Sigmoid colon (tissue), 6 donors: ENCODE measurements at regions not wholly inside any gene's neighbourhood (a gene's known extent, or its start where the extent isn't known, plus 50 kb on each side); places are given as distances from the start of the nearest gene placed in this dataset.

ENCODE experiments used
- DNase-seq: peaks from one replicate; pipeline ENCODE4 v3.0.0-alpha.2; 2019
- H3K27ac ChIP-seq, 4 donors: fragments of 200-600 bp; sonication (generic); one replicate each; pipeline ENCODE4 v1.5.1; 2016 to 2019; ENCODE audit warnings: mild to moderate bottlenecking in 1 of 4
- H3K27me3 ChIP-seq, 3 donors: fragments of 200-600 bp; sonication (generic); one replicate each; pipeline ENCODE4 v1.5.1; 2019; ENCODE audit warnings: mild to moderate bottlenecking in 1 of 3
- H3K36me3 ChIP-seq, 4 donors: fragments of 200-600 bp; sonication (generic); one replicate each; pipeline ENCODE4 v1.5.1; 2016 to 2019
- H3K4me1 ChIP-seq, 4 donors: fragments of 200-600 bp; sonication (generic); one replicate each; pipeline ENCODE4 v1.5.1; 2017 to 2019
- H3K4me3 ChIP-seq, 4 donors: fragments of 200-600 bp; sonication (generic); one replicate each; pipeline ENCODE4 v1.5.1; 2017 to 2019; ENCODE audit warnings: mild to moderate bottlenecking in 2 of 4, moderate library complexity in 1 of 4
- H3K9me3 ChIP-seq, 4 donors: fragments of 200-600 bp in 3 of 4; sonication (generic) in 3 of 4; one replicate each; pipeline versions ENCODE4 v1.5.1 to v1.6.1; 2013 to 2019
- CTCF ChIP-seq, 4 experiments: fragments of 450-650 bp in 3 of 4; fragments of 200-600 bp in 1 of 4; IDR thresholded peaks; one replicate each; pipeline ENCODE4 v1.5.1; 2016 to 2019; ENCODE audit warnings: antibody characterized with exemption in 4 of 4, mild to moderate bottlenecking in 3 of 4, moderate library complexity in 2 of 4
- EP300 ChIP-seq, 4 donors: sonication (generic); formaldehyde crosslinking; IDR thresholded peaks; one replicate each; pipeline ENCODE4 v1.6.1; 2017; ENCODE audit warnings: antibody characterized with exemption in 4 of 4
- POLR2A ChIP-seq, 2 donors: fragments of 450-650 bp; IDR thresholded peaks; one replicate each; pipeline ENCODE4 v1.6.1; 2016; ENCODE audit warnings: antibody characterized with exemption in 2 of 2, mild to moderate bottlenecking in 2 of 2, moderate library complexity in 2 of 2
- POLR2AphosphoS5 ChIP-seq, 4 donors: sonication (generic); formaldehyde crosslinking; IDR thresholded peaks; one replicate each; pipeline ENCODE4 v1.6.1; 2017; ENCODE audit warnings: antibody characterized with exemption in 4 of 4
- WGBS, 2 donors: extraction: QIAGEN DNeasy Blood & Tissue Kit; methylation state at CpG; one replicate each; pipeline ENCODE4 v1.1.7; 2013; 5-methylcytosine and 5-hydroxymethylcytosine counted together
- intact Hi-C: fragments of 100-400 bp; cut with DNase I; formaldehyde crosslinking; loops from one replicate; pipeline ENCODE4 v1.15.1; 2023
- donor health status: healthy with polysubstance abuse.
- donor health status: healthy.

DNA sequence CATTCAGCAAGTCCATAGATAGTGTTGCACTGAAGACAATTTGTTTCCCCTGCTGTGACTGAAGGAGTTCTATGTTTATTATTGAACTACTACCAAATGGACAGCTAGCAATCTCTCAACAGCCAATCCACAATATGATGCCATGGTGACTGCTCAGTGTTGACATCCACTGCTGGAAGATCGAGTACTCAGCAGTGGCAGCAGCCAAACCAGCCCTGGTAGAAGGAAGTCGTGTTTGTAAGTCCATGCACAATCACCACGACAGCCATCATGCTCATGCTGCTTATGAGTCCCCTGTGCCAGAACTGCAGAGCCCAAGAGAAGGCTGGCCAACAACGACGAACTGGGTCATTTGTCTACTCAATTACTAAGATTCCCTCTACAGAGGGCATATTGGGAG lies 66.4 kb downstream of the OSR1 start:
- no peaks in the 10 kb centered on the region for H3K36me3 ChIP-seq
- no peaks in the 10 kb centered on the region for H3K4me1 ChIP-seq
- H3K27ac ChIP-seq: no peak overlapping the region
- H3K9me3 ChIP-seq: no peaks in the 10 kb centered on the region
- DNase-seq: no peak
- no peaks in the 10 kb centered on the region for H3K27me3 ChIP-seq
- H3K4me3 ChIP-seq: no peak overlapping the region
- TF ChIP-seq POLR2AphosphoS5 (IDR thresholded peaks at IDR 0.05): no peak
- TF ChIP-seq EP300 (IDR thresholded peaks at IDR 0.05): no peak
- TF ChIP-seq POLR2A (IDR thresholded peaks at IDR 0.05): no peak
- TF ChIP-seq CTCF (IDR thresholded peaks at IDR 0.05): no peak
- intact Hi-C loops: no loop called here
- WGBS, 2 donors: 92 to 93% methylated on average over 5 of the region's 5 CpGs

DNA sequence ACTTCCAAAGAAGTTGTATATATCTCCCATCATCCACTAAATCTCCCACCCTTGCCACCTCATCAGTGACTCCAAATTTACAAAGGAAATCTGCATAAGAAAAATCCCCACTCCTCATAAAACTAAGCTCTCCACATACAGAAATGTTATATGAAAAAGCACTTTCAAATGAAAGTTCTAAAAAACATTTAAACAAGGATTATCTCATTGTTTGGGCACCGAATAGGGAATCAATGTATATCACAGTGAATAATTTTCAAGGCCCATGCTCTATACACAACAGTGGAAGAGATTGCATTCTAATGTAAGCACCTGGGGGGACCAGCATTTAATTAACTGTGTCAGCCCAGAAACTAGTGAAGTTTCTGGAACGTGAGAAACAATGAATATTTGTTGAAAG lies 70.1 kb downstream of the OSR1 start:
- H3K27me3 ChIP-seq: no peaks in the 10 kb centered on the region
- no peaks in the 10 kb centered on the region for H3K9me3 ChIP-seq
- no peaks in the 10 kb centered on the region for H3K4me1 ChIP-seq
- H3K4me3 ChIP-seq: no peak overlapping the region
- no peaks in the 10 kb centered on the region for H3K36me3 ChIP-seq
- H3K27ac ChIP-seq: no peak overlapping the region
- TF ChIP-seq CTCF (IDR thresholded peaks at IDR 0.05) (no peak), EP300 (IDR thresholded peaks at IDR 0.05) (no peak), POLR2A (IDR thresholded peaks at IDR 0.05) (no peak), POLR2AphosphoS5 (IDR thresholded peaks at IDR 0.05) (no peak)
- no peak for DNase-seq
- intact Hi-C loops: no loop called here
- 45 to 59% methylated on average over 2 of the region's 2 CpGs for WGBS, 2 donors

- no peak overlapping the region for H3K27ac ChIP-seq
- intact Hi-C loops: no loop called here
- H3K27me3 ChIP-seq: no peaks in the 10 kb centered on the region
- TF ChIP-seq CTCF (IDR thresholded peaks at IDR 0.05) (no peak), EP300 (IDR thresholded peaks at IDR 0.05) (no peak), POLR2AphosphoS5 (IDR thresholded peaks at IDR 0.05) (no peak), POLR2A (IDR thresholded peaks at IDR 0.05) (no peak)
- H3K4me3 ChIP-seq: no peak overlapping the region
- no peak for DNase-seq
- H3K9me3 ChIP-seq: no peaks in the 10 kb centered on the region
- H3K4me1 ChIP-seq: no peaks in the 10 kb centered on the region
- WGBS, 2 donors: 84 to 95% methylated on average over 1 of the region's 1 CpG
- no peaks in the 10 kb centered on the region for H3K36me3 ChIP-seq
These were observed 71.1 kb downstream of the OSR1 start for GRCh38 chr2:19287324-19287723.

GRCh38 chr2:19282305-19282704 lies 76.1 kb downstream of the OSR1 start:
- no peaks in the 10 kb centered on the region for H3K27me3 ChIP-seq

More at GRCh38 chr2:19282305-19282704, 76.1 kb downstream of the OSR1 start:
- no peak for DNase-seq
- intact Hi-C loops: no loop called here
- Histone ChIP-seq H3K9me3 (peaks cover 0 to 2% (median 0%) of the 10 kb centered on the region in 4 donors), H3K36me3 (no peaks in the 10 kb centered on the region), H3K4me3 (no peak overlapping the region), H3K27ac (no peak overlapping the region), H3K4me1 (no peaks in the 10 kb centered on the region)
- 91 to 93% methylated on average over 4 of the region's 4 CpGs for WGBS, 2 donors
- TF ChIP-seq EP300 (IDR thresholded peaks at IDR 0.05): no peak
- no peak for TF ChIP-seq POLR2AphosphoS5 (IDR thresholded peaks at IDR 0.05)
- no peak for TF ChIP-seq CTCF (IDR thresholded peaks at IDR 0.05)
- TF ChIP-seq POLR2A (IDR thresholded peaks at IDR 0.05): no peak
